ENCODE measurements at regions not wholly inside any gene's neighbourhood (a gene's known extent, or its start where the extent isn't known, plus 50 kb on each side); places are given as distances from the start of the nearest gene placed in this dataset.

DNA sequence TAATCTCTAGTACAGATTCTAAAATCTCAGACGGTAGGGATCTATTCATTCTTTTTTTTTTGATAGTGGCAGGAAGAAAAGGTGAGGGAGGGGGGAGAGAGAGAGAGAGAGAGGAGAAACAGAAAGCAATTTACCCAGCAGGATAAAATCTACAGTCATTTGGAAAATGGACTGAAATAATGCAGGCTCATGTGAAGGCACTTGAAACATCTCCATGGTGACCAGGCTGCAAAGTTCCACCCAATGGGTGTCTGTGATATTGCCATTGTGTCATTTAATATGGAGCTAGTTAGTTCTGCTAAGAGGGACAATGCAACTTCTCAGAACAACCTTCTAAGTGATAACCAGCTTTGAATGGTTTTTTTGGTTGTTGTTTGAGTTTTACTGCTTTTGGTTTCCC lies 165.2 kb upstream of the RAG2 start:
- Histone ChIP-seq H3K36me3 (ENCODE audit: control insufficient read depth, insufficient read depth, low read length) (no peaks in the 10 kb centered on the region), H3K9ac (no peak overlapping the region), H3K4me1 (no peaks in the 10 kb centered on the region), H3K27me3 (ENCODE audit: control insufficient read depth, insufficient read depth, low read length) (no peaks in the 10 kb centered on the region), H3K9me3 (ENCODE audit: control insufficient read depth, low read length) (no peaks in the 10 kb centered on the region), H2AFZ (no peak overlapping the region), H3K79me2 (no peaks in the 10 kb centered on the region), H3K4me2 (ENCODE audit: low read length) (no peak overlapping the region), H3K27ac (no peak overlapping the region), H3K4me3 (ENCODE audit: low read depth, low read length) (no peak overlapping the region)
- TF ChIP-seq, protein P1, sequence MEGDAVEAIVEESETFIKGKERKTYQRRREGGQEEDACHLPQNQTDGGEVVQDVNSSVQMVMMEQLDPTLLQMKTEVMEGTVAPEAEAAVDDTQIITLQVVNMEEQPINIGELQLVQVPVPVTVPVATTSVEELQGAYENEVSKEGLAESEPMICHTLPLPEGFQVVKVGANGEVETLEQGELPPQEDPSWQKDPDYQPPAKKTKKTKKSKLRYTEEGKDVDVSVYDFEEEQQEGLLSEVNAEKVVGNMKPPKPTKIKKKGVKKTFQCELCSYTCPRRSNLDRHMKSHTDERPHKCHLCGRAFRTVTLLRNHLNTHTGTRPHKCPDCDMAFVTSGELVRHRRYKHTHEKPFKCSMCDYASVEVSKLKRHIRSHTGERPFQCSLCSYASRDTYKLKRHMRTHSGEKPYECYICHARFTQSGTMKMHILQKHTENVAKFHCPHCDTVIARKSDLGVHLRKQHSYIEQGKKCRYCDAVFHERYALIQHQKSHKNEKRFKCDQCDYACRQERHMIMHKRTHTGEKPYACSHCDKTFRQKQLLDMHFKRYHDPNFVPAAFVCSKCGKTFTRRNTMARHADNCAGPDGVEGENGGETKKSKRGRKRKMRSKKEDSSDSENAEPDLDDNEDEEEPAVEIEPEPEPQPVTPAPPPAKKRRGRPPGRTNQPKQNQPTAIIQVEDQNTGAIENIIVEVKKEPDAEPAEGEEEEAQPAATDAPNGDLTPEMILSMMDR (IDR thresholded peaks at IDR 0.05): no peak

DNA sequence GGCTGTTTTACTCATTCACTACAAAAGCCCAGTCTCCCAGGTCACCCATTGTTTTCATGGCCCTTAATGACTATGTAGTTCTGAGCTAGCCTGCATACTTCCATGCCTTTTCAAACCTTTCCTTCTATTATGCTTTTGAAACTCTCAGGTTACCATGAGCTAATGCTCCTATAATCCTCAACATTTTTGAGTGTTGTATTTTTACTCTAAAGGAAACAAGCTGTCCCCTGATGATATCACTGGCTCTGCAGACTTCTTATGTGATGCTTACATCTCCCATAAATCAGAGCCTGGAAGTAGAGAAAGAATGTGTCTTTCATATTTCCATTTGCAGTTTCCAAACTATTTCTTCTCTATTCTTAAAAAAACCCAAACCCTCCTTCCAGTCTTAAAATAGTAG lies 159.0 kb upstream of the RAG2 start:
- no peak overlapping the region for H3K9ac ChIP-seq
- TF ChIP-seq, protein P1 (IDR thresholded peaks at IDR 0.05): no peak
- H3K4me3 ChIP-seq (ENCODE audit: low read depth, low read length): no peak overlapping the region
- H3K27ac ChIP-seq: no peak overlapping the region
- no peaks in the 10 kb centered on the region for H3K4me1 ChIP-seq
- no peaks in the 10 kb centered on the region for H3K79me2 ChIP-seq
- no peak overlapping the region for H2AFZ ChIP-seq
- H3K9me3 ChIP-seq (ENCODE audit: control insufficient read depth, low read length): no peaks in the 10 kb centered on the region
- no peaks in the 10 kb centered on the region for H3K36me3 ChIP-seq (ENCODE audit: control insufficient read depth, insufficient read depth, low read length)
- no peaks in the 10 kb centered on the region for H3K27me3 ChIP-seq (ENCODE audit: control insufficient read depth, insufficient read depth, low read length)
- H3K4me2 ChIP-seq (ENCODE audit: low read length): no peak overlapping the region

DNA sequence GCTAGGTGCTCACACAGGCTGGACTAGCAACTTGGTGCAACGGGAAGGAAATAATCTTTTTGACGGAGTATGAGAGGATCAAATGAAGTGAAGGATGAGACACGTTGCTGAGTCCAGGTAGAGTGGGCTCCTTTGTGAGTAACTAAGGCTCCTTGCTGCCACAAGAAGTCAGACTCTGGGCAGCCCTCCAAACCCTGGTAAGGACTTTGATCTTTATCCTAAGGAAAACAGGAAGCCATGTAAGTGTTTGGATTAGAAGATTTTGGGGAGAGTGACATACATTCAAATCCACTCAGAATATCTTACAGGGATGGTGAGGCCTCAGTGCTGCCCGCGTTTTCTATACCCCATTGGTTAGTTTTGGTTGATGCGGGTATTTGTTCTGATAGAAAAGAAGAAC lies 155.9 kb upstream of the RAG2 start:
- TF ChIP-seq, protein P1 (IDR thresholded peaks at IDR 0.05): no peak
- Histone ChIP-seq H3K4me2 (ENCODE audit: low read length) (no peak overlapping the region), H3K4me3 (ENCODE audit: low read depth, low read length) (no peak overlapping the region)

DNA sequence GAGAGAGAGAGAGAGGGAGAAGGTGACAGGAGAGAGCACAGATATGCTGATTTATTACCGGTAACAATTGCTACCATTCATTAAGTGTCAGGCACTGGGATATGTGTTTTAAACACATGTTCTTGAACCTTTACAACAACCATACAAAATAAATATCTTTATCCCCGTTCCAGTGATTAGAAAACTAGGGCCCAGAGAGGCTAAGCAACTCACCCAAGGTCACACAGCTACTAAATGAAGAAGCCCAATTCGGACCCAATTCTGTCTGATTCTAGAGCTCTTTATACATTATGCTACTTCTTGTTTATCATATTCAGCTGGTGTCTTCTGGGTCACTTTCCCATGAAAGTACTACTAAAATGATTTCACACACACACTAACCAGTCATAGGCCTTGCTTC lies 154.0 kb upstream of the RAG2 start:
- Histone ChIP-seq H3K9ac (no peak overlapping the region), H3K79me2 (no peaks in the 10 kb centered on the region), H3K4me1 (no peaks in the 10 kb centered on the region), H3K9me3 (ENCODE audit: control insufficient read depth, low read length) (no peaks in the 10 kb centered on the region), H3K4me2 (ENCODE audit: low read length) (no peak overlapping the region), H3K4me3 (ENCODE audit: low read depth, low read length) (no peak overlapping the region), H3K27ac (no peak overlapping the region), H3K36me3 (ENCODE audit: control insufficient read depth, insufficient read depth, low read length) (no peaks in the 10 kb centered on the region), H3K27me3 (ENCODE audit: control insufficient read depth, insufficient read depth, low read length) (no peaks in the 10 kb centered on the region), H2AFZ (no peak overlapping the region)
- TF ChIP-seq, protein P1 (IDR thresholded peaks at IDR 0.05): no peak

More for the DNA sequence above, 155.9 kb upstream of the RAG2 start:
- Histone ChIP-seq H3K9ac (no peak overlapping the region), H3K9me3 (ENCODE audit: control insufficient read depth, low read length) (no peaks in the 10 kb centered on the region), H3K27ac (no peak overlapping the region), H3K4me1 (no peaks in the 10 kb centered on the region), H3K27me3 (ENCODE audit: control insufficient read depth, insufficient read depth, low read length) (no peaks in the 10 kb centered on the region), H3K36me3 (ENCODE audit: control insufficient read depth, insufficient read depth, low read length) (no peaks in the 10 kb centered on the region), H3K79me2 (no peaks in the 10 kb centered on the region), H2AFZ (no peak overlapping the region)

DNA sequence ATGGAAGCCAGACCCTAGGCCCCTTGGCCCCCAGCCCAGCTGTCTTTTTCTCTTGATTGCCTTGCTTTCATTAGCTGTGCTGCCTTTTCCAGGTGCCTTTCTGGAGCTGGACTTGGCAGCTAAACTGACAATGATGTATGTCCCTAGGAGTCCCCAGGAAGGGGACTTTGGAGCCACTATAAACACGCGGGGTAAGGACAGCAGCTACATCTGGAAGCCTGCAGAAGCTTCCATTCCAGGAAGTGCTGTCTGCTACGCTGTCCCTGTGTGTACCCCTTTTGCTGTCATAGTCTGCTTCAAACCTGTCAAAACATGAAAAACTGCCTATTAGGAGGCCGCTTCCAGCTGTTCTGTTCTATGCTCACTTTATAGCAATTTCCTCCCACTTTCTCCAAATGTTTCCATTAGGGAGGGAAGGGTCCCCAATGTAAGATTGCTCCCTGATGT lies 153.3 kb upstream of the RAG2 start:
- Histone ChIP-seq H3K4me1 (no peaks in the 10 kb centered on the region), H3K9ac (no peak overlapping the region), H2AFZ (no peak overlapping the region), H3K36me3 (ENCODE audit: control insufficient read depth, insufficient read depth, low read length) (no peaks in the 10 kb centered on the region), H3K27ac (no peak overlapping the region), H3K9me3 (ENCODE audit: control insufficient read depth, low read length) (no peaks in the 10 kb centered on the region), H3K4me2 (ENCODE audit: low read length) (no peak overlapping the region), H3K4me3 (ENCODE audit: low read depth, low read length) (no peak overlapping the region), H3K79me2 (no peaks in the 10 kb centered on the region), H3K27me3 (ENCODE audit: control insufficient read depth, insufficient read depth, low read length) (no peaks in the 10 kb centered on the region)
- TF ChIP-seq, protein P1 (IDR thresholded peaks at IDR 0.05): no peak
